Panc1 (cell line): ENCODE measurements at regions not wholly inside any gene's neighbourhood (a gene's known extent, or its start where the extent isn't known, plus 50 kb on each side); places are given as distances from the start of the nearest gene placed in this dataset.

Experiments used
- POLR2AphosphoS5 ChIP-seq: IDR thresholded peaks from 2 replicates; pipeline ENCODE4 v1.6.1; 2012; ENCODE audit warnings: mild to moderate bottlenecking, low read depth, low read length, moderate library complexity
- TCF7L2 ChIP-seq: IDR thresholded peaks from 2 replicates; pipeline ENCODE4 v1.6.1; 2011; ENCODE audit warnings: mild to moderate bottlenecking, low read depth, low read length, inconsistent platforms
- TF ChIP-seq, protein P1 (sequence below): fragments of 450-650 bp; IDR thresholded peaks from 2 replicates; pipeline ENCODE4 v1.5.1; 2017; ENCODE audit warnings: mild to moderate bottlenecking

DNA sequence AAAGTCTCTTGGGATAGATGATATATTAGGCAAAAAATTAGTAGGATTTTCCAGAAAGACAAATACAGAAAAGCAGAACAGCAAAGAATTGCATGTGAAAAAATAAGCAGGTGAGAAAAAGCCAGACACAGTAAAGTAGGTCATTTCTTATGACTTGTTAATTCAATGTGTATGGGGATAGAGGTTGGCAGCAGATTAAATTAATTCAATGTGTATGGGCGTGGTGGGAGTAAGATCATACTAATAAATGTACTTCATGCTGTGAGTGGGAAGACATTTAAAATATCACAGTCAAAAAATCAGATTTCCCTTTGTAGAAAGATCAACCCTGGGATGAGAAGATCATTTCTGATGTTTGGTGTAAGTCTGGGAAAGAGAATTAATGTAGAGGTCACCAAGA lies 1146.4 kb upstream of the INTU start:
- TF ChIP-seq, protein P1, sequence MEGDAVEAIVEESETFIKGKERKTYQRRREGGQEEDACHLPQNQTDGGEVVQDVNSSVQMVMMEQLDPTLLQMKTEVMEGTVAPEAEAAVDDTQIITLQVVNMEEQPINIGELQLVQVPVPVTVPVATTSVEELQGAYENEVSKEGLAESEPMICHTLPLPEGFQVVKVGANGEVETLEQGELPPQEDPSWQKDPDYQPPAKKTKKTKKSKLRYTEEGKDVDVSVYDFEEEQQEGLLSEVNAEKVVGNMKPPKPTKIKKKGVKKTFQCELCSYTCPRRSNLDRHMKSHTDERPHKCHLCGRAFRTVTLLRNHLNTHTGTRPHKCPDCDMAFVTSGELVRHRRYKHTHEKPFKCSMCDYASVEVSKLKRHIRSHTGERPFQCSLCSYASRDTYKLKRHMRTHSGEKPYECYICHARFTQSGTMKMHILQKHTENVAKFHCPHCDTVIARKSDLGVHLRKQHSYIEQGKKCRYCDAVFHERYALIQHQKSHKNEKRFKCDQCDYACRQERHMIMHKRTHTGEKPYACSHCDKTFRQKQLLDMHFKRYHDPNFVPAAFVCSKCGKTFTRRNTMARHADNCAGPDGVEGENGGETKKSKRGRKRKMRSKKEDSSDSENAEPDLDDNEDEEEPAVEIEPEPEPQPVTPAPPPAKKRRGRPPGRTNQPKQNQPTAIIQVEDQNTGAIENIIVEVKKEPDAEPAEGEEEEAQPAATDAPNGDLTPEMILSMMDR: no peak
- TF ChIP-seq TCF7L2: no peak
- TF ChIP-seq POLR2AphosphoS5: no peak
